Stomach (tissue), 8 donors: ENCODE measurements at regions not wholly inside any gene's neighbourhood (a gene's known extent, or its start where the extent isn't known, plus 50 kb on each side); places are given as distances from the start of the nearest gene placed in this dataset.

Experiments used
- DNase-seq, 2 donors: peaks; one replicate each; pipeline versions ENCODE4 v3.0.0 to v3.0.0-alpha.2; 2013 to 2019
- H3K27ac ChIP-seq, 5 donors: fragments of 200-600 bp in 4 of 5; sonication (generic) in 4 of 5; one replicate each; pipeline ENCODE4 v1.5.1; 2013 to 2019; ENCODE audit warnings: mild to moderate bottlenecking in 1 of 5, moderate library complexity in 1 of 5
- H3K27me3 ChIP-seq, 3 donors: fragments of 200-600 bp; sonication (generic); one replicate each; pipeline ENCODE4 v1.5.1; 2017 to 2019; ENCODE audit warnings: mixed run types in 1 of 3
- H3K36me3 ChIP-seq, 4 donors: fragments of 200-600 bp; sonication (generic); 1 replicate in 3 of 4; 2 replicates in 1 of 4; pipeline ENCODE4 v1.5.1; 2016 to 2019
- H3K4me1 ChIP-seq, 4 donors: fragments of 200-600 bp; sonication (generic); one replicate each; pipeline ENCODE4 v1.5.1; 2016 to 2019
- H3K4me3 ChIP-seq, 4 donors: fragments of 200-600 bp; sonication (generic) in 3 of 4; one replicate each; pipeline ENCODE4 v1.5.1; 2016 to 2019; ENCODE audit warnings: mild to moderate bottlenecking in 1 of 4
- H3K9me3 ChIP-seq, 4 donors: fragments of 200-600 bp; sonication (generic); one replicate each; pipeline ENCODE4 v1.5.1; 2016 to 2019
- CTCF ChIP-seq, 7 experiments: fragments of 450-650 bp in 4 of 7; fragments of 200-600 bp in 3 of 7; sonication (generic) in 3 of 7; IDR thresholded peaks; one replicate each; pipeline ENCODE4 v1.5.1; 2016 to 2019; ENCODE audit warnings: antibody characterized with exemption in 7 of 7, control low read depth in 2 of 7, mild to moderate bottlenecking in 1 of 7
- EP300 ChIP-seq: sonication (generic); formaldehyde crosslinking; IDR thresholded peaks from one replicate; pipeline ENCODE4 v1.6.1; 2017; ENCODE audit warnings: antibody characterized with exemption
- POLR2A ChIP-seq, 4 donors: fragments of 450-650 bp; IDR thresholded peaks; one replicate each; pipeline ENCODE4 v1.6.1; 2016; ENCODE audit warnings: antibody characterized with exemption in 4 of 4, control low read depth in 2 of 4, mild to moderate bottlenecking in 1 of 4, moderate library complexity in 1 of 4
- POLR2AphosphoS5 ChIP-seq, 3 donors: sonication (generic); formaldehyde crosslinking; IDR thresholded peaks; one replicate each; pipeline ENCODE4 v1.6.1; 2016; ENCODE audit warnings: antibody characterized with exemption in 3 of 3
- WGBS, 5 donors: extraction: QIAGEN DNeasy Blood & Tissue Kit in 3 of 5; methylation state at CpG; one replicate each; pipeline versions ENCODE4 v1.1.5 to v1.1.7; 2013 to 2018; 5-methylcytosine and 5-hydroxymethylcytosine counted together
- intact Hi-C: fragments of 100-400 bp; cut with DNase I; formaldehyde crosslinking; loops from one replicate; pipeline ENCODE4 v1.15.1; 2023; ENCODE audit warnings: low total_unique reads
- donor health status: healthy with polysubstance abuse.
- donor health status: Bipolar disorder and iron deficiency.
- donor health status: healthy.

GRCh38 chr1:96206451-96206850 is 515.1 kb upstream of the PTBP2 start:
- Histone ChIP-seq H3K27me3 (no peaks in the 10 kb centered on the region), H3K4me1 (no peaks in the 10 kb centered on the region), H3K4me3 (no peak overlapping the region), H3K27ac (no peak overlapping the region), H3K36me3 (no peaks in the 10 kb centered on the region), H3K9me3 (no peaks in the 10 kb centered on the region)
- TF ChIP-seq EP300 (no peak), POLR2A (IDR thresholded peaks at IDR 0.05) (no peak), CTCF (IDR thresholded peaks at IDR 0.05) (no peak), POLR2AphosphoS5 (IDR thresholded peaks at IDR 0.05) (no peak)
- 62 to 91% (median 78%) methylated on average over 2 of the region's 2 CpGs for WGBS, 5 donors
- no peak for DNase-seq
- intact Hi-C loops: no loop called here

- no peak for TF ChIP-seq POLR2A (IDR thresholded peaks at IDR 0.05)
- no peak for TF ChIP-seq POLR2AphosphoS5 (IDR thresholded peaks at IDR 0.05)
- TF ChIP-seq EP300: no peak
- WGBS, 5 donors: 66 to 93% (median 75%) methylated on average over 2 of the region's 2 CpGs
Measured at GRCh38 chr1:96207936-96208335, 513.6 kb upstream of the PTBP2 start.

GRCh38 chr1:96208428-96208827 is 513.2 kb upstream of the PTBP2 start:
- Histone ChIP-seq H3K4me1 (no peaks in the 10 kb centered on the region), H3K36me3 (no peaks in the 10 kb centered on the region), H3K4me3 (no peak overlapping the region), H3K27ac (no peak overlapping the region), H3K27me3 (no peaks in the 10 kb centered on the region), H3K9me3 (no peaks in the 10 kb centered on the region)
- WGBS, 5 donors: 90 to 98% (median 94%) methylated on average over 4 of the region's 4 CpGs
- intact Hi-C loops: no loop called here
- TF ChIP-seq POLR2A (IDR thresholded peaks at IDR 0.05) (no peak), CTCF (IDR thresholded peaks at IDR 0.05) (no peak), POLR2AphosphoS5 (IDR thresholded peaks at IDR 0.05) (no peak), EP300 (no peak)
- DNase-seq: no peak

More at GRCh38 chr1:96207936-96208335, 513.6 kb upstream of the PTBP2 start:
- Histone ChIP-seq H3K36me3 (no peaks in the 10 kb centered on the region), H3K27ac (no peak overlapping the region), H3K4me3 (no peak overlapping the region), H3K4me1 (no peaks in the 10 kb centered on the region), H3K27me3 (no peaks in the 10 kb centered on the region), H3K9me3 (no peaks in the 10 kb centered on the region)
- DNase-seq: no peak
- intact Hi-C loops: no loop called here

- no peaks in the 10 kb centered on the region for H3K36me3 ChIP-seq
- intact Hi-C loops: no loop called here
Measured at GRCh38 chr1:96210054-96210453, 511.5 kb upstream of the PTBP2 start.

GRCh38 chr1:96211202-96211601 is 510.4 kb upstream of the PTBP2 start:
- H3K4me1 ChIP-seq: no peaks in the 10 kb centered on the region
- H3K4me3 ChIP-seq: no peak overlapping the region
- H3K36me3 ChIP-seq: no peaks in the 10 kb centered on the region
- no peaks in the 10 kb centered on the region for H3K9me3 ChIP-seq
- H3K27me3 ChIP-seq: no peaks in the 10 kb centered on the region
- no peak for DNase-seq
- no peak for TF ChIP-seq POLR2AphosphoS5 (IDR thresholded peaks at IDR 0.05)
- no peak for TF ChIP-seq CTCF (IDR thresholded peaks at IDR 0.05)
- TF ChIP-seq POLR2A (IDR thresholded peaks at IDR 0.05): no peak
- no peak for TF ChIP-seq EP300
- no peak overlapping the region for H3K27ac ChIP-seq
- intact Hi-C loops: no loop called here
- 58 to 71% (median 67%) methylated on average over 2 of the region's 2 CpGs for WGBS, 5 donors

More at GRCh38 chr1:96210054-96210453, 511.5 kb upstream of the PTBP2 start:
- Histone ChIP-seq H3K9me3 (no peaks in the 10 kb centered on the region), H3K4me3 (no peak overlapping the region), H3K27me3 (no peaks in the 10 kb centered on the region), H3K27ac (no peak overlapping the region), H3K4me1 (no peaks in the 10 kb centered on the region)
- no peak for TF ChIP-seq POLR2A (IDR thresholded peaks at IDR 0.05)
- no peak for DNase-seq
- WGBS, 5 donors: 71 to 82% (median 77%) methylated on average over 4 of the region's 4 CpGs
